HG03457 (cell line): ENCODE measurements at regions not wholly inside any gene's neighbourhood (a gene's known extent, or its start where the extent isn't known, plus 50 kb on each side); places are given as distances from the start of the nearest gene placed in this dataset.
"Not testable (repeated sequence)": the region's sequence is repeated elsewhere in the genome, so short reads cannot be mapped to it uniquely, and the experiment has no call there.

Experiments
- ATAC-seq: cut with Tn5 transposase; IDR thresholded peaks from one replicate; pipeline ENCODE4 v1.9.1; 2021; ENCODE audit warnings: moderate number of reproducible peaks; ENCODE audit not compliant: unreplicated experiment

DNA sequence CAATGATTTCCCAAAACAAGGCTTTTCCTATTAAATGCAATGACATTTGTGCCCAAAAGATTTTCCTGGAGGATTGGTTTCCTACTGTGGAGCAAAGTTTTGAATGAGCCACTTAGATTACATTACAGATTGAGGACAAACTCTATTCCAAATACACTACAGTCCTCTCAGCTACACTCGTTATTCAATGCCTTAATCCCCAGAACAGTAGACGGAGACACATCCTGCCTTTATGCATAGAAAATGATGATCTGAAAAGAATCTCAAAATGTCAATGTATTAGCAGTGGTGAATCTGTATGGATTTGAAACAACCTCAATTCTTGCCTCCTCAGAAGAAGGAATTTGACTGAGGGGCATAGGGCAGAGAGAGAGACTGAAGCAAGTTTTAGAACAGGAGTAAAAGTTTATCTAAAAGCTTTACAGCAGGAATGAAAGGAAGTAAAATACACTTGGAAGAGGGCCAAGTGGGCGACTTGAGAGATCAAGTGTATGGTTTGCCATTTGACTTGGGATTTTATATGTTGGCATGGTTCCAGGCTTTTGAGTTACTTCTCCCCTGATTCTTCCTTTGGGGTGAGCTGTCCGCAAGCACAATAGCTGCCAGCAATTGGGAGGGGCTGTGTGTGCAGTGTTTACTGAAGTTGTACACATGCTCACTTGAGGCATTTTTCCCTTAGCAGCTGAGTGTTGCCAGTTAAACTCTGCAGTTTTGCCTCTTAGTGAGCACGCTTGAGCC, 891.9 kb upstream of the MBL2 start:
- ATAC-seq: no peak

GRCh38 chr10:53650794-53651193, 878.2 kb upstream of the MBL2 start:
- ATAC-seq: no peak

- not testable (repeated sequence) for ATAC-seq
Measured at GRCh38 chr10:53647221-53647620, 874.6 kb upstream of the MBL2 start.

GRCh38 chr10:53646525-53646924, 873.9 kb upstream of the MBL2 start:
- ATAC-seq: no peak

DNA sequence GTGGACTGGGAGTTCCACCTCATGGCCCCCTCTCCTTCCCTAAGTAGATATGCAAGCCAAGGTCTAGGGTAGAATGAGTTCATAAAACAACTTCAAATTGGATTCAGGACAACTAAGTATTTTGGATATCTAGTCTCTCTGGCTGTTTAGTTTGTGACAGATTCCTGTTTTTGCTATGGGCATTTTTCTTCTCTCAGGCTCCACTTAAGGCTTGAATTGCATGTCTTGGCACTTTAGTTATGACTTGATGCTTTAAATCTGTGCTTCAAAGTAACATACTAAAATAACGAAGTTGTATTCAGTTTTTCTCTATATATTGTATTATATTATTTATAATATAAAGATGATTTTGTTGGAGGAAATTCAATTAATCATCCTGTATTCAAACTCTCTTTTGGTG, 873.4 kb upstream of the MBL2 start:
- ATAC-seq: no peak

- ATAC-seq: no peak
Measured at GRCh38 chr10:53638006-53638405, 865.4 kb upstream of the MBL2 start.

DNA sequence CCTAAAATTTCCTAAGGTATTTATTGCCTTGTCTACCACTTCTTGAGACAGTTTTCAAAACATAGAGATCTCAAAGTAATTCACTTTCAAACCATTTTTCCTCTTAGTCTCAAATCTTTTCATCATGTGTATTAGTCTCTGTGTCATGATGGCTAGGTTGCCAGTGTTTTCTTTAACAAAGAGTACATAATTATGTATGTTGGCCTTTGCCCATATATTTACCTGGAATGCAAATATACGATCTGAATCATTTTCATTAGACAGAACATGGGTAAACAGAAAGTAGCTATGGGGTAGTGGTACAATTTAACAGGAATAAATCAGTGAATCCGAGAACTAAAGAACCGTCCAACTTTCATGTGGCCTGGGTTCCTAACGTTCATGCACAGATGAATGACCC, 852.1 kb upstream of the MBL2 start:
- ATAC-seq: no peak

- no peak for ATAC-seq
Measured at GRCh38 chr10:53622201-53622600, 849.6 kb upstream of the MBL2 start.

DNA sequence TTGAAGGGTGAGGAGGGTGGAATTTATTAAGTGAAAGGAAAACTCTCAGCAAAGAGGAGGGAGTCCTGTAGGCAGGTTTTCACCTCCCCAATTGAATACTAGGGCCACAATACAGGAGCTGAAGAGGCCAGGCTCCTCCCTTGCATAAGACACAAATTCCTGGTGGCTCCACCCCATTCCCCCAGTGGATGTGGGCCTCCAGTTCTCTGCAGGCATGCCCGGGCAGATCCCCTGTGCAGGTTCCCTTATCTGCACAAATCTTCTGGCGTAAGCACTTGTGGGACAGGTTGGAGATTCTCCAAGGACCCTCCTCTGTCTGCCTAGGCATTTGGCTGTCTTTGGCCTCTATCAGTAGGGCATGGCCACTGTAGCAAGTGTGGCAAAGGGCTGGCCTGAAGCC, 847.1 kb upstream of the MBL2 start:
- ATAC-seq: no peak

GRCh38 chr10:53607691-53608090, 835.1 kb upstream of the MBL2 start:
- no peak for ATAC-seq

DNA sequence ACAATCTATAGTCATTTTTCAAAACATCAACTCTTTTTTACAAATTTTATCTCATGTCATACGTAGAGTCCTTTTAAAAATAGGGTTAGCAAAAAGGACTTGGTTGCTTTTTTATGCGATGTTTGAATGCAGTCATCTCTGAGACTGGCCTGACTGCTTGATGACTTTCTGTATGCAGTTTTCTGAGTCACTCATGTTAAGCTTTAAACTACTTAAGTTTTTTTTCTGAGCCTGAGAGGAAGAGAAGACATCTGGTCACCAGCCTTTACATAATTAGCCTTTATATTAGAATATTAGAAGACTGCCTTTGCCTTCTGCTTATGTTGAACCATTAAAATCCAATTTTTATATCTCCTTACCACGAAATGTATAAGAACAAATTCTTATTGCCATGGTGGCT, 834.4 kb upstream of the MBL2 start:
- ATAC-seq: no peak

DNA sequence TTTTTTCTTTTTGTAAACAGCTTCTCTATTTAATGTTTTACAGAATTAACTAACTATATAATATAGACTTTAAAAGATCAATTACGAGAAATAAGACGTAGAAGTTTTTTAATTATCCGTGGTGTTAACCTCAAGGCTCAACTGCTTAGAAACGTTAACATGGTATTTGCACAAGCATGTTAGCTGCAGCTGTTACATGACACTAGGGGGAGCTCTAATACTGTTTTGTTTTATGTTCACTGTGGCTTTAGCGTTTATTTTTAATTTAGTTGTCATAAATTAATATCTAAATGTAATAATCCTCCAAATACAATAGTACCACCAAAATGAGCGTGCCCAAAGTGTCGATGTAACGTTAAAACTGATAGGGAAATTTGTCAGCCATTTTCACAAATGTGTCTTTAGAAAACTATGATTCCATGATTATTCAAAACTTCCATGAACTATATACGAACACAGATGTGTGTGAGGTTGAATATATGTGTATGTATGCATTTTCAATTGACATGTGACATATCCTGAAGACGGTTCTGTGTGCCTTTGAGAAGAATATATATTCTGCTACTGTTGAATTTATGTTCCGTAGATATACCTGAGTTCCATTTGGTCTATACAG, 828.8 kb upstream of the MBL2 start:
- ATAC-seq: no peak

DNA sequence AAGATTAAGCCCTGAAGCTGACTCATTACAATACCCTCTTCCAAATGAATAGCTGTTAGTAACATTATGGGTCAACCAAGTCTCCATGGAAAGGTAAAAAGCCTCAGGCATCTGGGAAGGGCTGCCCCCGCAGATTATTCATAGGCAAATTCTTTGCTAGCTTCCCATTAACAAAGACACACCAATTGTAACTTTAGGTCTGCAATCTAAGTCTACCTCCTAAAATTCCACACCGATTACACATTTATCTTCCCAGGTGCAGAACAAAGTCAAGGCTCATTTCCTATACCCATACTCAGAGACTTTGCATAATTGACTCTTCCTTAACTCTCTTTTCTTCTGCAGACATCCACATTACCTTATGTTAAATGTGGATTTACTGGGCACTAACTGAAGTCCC, 826.3 kb upstream of the MBL2 start:
- no peak for ATAC-seq

GRCh38 chr10:53597835-53598251, 825.3 kb upstream of the MBL2 start:
- ATAC-seq: no peak

DNA sequence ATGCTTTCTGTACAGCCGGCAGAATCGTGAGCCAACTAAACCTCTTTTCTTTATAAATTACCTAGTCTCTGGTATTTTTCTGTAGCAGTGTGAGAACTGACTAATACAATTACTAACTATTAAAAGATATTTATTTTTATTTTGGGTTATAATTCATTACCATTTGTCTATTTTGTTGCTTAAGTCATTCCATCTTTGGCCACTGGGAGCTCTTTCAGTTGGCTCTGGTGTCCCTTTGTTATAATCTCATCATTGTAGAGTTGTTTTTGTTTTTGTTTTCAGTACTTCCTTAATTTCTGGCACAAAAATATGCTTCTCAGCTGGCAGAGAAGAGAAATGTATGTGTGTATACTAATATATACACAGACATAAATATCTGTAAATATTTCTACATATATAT, 807.9 kb upstream of the MBL2 start:
- no peak for ATAC-seq

DNA sequence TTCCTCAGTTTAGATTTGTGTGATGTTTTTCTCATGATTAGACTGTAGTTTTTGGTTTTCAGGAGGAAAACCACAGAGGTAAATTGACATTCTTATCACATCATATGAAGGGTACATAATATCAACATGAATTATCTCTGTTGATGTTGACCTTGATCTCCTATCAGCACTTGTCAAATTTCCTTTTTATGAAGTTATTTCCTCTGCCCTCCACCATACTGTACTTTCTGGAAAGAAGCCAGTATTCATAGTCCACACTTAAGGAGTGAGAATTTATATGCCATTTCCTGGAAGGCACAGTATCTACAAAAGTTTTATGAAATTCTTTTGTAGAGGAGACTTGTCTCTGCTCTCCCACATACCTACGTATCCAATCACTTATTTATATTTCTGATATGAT, 807.2 kb upstream of the MBL2 start:
- no peak for ATAC-seq

GRCh38 chr10:53574024-53574423, 801.4 kb upstream of the MBL2 start:
- ATAC-seq: no peak

GRCh38 chr10:53573498-53573897, 800.9 kb upstream of the MBL2 start:
- ATAC-seq: no peak

DNA sequence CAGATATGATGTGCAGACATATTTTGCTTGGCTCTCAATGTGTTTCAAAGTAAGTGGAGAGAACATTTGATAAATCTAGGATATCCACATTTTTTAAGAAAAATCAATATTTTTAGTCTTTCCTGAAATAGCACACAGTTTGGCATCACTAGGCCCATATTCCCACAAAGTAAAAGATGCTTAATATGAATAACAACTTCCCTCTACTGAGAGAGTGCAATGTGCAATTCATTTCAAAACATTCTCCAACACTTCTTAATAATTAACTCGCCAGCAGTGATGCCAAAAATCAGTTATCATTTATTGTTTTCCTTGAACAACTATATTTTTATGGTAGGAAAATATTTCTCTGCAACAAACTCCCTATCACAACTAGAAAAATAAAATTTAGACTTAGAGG, 800.2 kb upstream of the MBL2 start:
- ATAC-seq: no peak

- no peak for ATAC-seq
Measured at GRCh38 chr10:53570221-53570620, 797.6 kb upstream of the MBL2 start.

GRCh38 chr10:53569455-53569854, 796.9 kb upstream of the MBL2 start:
- ATAC-seq: no peak

DNA sequence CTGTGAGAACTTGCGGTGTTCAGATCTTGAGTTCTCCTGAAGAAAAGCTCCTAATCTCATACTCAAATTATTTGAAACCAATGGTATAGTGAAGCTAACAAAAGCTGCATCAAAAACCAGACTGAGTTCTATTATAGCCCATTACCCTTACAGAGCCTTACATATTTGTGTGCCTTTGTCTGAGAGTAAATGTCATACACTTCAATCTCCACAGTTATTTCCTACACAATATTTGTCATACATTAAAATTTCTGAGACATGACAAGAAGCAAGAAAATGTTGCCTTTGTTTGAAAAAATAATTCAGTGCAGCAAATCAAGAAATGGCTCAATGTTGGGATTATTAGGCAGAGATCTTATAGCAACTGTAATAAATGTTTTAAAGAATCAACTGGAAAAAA, 776.1 kb upstream of the MBL2 start:
- no peak for ATAC-seq

DNA sequence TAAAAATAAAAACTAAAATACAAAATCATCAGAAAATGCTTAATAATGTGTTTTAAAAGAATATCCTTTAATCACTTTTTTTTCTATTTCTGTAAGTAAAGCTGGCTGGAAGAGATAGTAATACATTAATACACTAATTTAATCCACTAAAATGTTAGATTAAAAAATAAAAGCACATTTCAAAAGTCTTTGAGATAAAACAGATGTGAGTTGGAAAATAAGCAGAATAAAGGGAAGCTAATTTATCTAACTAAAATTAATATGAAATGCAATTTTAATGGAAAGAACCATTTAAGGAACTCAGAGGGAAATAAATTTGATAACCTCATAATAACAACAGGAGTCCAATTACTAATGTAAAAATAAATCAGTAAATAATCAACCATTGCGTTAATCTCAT, 774.8 kb upstream of the MBL2 start:
- no peak for ATAC-seq
